ENCODE measurements at regions not wholly inside any gene's neighbourhood (a gene's known extent, or its start where the extent isn't known, plus 50 kb on each side); places are given as distances from the start of the nearest gene placed in this dataset.
"Not testable (repeated sequence)": the region's sequence is repeated elsewhere in the genome, so short reads cannot be mapped to it uniquely, and the experiment has no call there.

- DNase-seq, result no peak
Observed at GRCh38 chr2:53536583-53537361, 230.8 kb upstream of the CHAC2 start.

GRCh38 chr2:53535234-53535840, 232.3 kb upstream of the CHAC2 start:
- DNase-seq, result no peak

DNA sequence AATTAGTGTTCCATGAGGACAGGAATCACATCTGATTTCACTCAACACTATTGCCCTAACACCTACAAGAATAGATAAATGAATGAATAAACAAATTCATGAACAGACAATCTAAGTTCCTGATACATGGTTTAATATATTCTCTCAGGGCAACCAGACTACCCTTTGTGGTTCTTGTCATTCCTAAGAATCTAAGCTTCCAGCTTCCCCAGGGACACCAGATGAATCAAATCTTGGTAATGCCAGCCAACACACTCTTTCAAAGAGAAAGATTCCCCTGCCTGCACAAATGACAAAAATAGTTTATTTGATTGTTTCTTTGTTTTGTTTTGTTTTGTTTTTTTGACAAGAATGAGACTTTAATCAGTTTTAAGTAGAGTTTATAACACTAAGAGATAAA, 237.5 kb upstream of the CHAC2 start:
- DNase-seq, result no peak

DNA sequence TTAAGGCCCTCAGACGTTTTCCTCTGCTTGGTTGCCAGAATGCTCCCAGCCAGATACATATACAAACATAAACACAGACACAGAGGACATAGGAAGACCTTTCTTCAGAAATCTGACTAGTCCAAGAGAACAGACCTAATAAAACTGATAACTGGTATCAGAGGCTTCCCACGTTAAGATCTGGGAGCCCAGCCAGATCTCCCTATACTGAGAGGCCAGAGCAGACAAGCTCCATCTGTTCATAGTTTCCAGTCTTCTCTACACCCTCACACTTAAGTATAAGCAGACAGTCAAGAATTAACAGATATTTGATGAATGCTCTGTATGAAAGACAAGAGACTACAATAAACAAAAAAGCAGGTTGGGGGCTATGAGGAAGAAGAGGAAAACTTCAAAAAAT, 240.5 kb upstream of the CHAC2 start:
- no peak for DNase-seq

GRCh38 chr2:53519918-53520841, 247.4 kb upstream of the CHAC2 start:
- DNase-seq, result no peak

DNA sequence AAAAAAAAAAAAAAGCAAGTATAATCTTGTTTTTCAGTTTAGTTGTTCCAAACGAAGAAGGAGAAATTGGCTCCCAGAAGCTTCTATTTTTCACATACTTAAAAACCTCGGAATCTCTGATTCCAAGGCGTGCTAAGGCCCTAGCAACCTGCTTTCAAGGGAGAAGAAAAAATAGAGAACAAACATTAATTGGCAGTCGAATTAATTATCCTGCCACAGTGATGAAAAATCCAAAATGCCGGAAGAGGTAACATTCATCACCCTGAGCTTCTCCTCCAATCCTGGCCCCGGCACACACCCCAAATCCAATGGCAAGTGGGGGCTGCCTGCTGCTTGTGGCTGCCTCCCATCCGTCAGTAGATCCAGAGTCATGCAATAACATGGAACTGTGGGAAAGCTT, 250.2 kb upstream of the CHAC2 start:
- DNase-seq, result no peak

GRCh38 chr2:53516650-53517049, 251.0 kb upstream of the CHAC2 start:
- DNase-seq, result no peak

DNA sequence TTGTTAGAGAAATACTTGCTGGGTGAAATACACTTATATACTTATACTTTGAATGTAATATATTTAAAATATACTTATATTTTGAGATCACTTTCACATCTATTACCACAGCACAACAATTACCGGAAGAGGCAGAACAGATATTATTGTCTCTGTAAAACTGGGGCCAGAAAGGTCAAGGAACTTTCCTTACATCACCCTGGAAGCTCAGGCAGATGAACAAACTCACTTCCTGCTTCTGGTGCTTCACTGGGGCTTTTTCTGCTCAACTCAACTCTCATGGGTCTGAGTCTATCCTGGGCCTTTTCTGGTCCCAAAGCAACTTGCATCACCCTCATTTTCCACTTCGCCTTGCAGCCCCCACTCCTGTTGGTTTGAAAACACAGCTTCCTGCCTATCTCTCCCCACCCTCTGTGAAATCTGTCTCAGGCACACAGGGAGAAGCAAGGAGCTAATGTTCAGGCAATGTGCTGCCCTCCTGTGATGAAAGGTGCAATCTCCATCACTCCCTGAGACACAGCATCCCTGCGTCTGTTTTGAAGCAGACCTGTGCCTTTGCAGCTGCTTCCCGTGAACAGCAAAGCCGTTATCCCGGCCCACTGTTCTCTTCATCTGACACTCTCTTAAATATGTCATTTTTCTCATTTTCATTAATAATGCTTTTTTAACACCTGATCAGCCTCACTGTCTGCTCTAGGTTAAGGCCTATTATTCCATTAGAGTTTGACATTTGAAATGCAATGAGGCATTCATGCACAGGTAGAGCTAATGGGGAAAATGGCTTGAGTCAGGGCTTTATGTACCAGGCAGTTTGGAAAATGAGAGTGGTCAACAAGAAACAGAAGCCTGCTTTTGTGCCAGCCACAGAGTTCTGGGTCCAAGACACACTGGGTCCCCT, 251.9 kb upstream of the CHAC2 start:
- no peak for DNase-seq

- no peak for DNase-seq
Observed at GRCh38 chr2:53513167-53513666, 254.4 kb upstream of the CHAC2 start.

GRCh38 chr2:53512071-53512826, 255.4 kb upstream of the CHAC2 start:
- DNase-seq, result no peak

GRCh38 chr2:53511549-53511948, 256.1 kb upstream of the CHAC2 start:
- DNase-seq, result no peak

- no peak for DNase-seq
Observed at GRCh38 chr2:53510401-53510800, 257.2 kb upstream of the CHAC2 start.

- DNase-seq, result no peak
Observed at GRCh38 chr2:53509831-53510388, 257.7 kb upstream of the CHAC2 start.

DNA sequence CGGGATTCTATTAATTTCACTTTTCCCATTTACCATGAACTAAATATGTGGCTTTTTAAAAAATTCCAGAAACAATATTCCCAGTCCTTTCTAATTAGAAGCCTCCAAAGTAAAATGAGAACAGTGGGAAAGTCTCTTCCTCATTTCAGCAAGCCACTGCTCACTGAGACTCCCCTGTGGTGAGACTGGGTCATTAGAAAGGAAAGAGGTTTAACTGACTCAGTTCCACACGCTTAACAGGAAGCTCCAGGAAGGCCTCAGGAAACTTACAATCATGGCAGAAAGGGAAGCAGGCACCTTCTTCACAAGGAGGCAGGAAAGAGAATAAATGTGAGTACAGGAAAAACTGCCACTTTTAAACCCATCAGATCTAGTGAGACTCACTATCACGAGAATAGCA, 258.9 kb upstream of the CHAC2 start:
- no peak for DNase-seq

GRCh38 chr2:53507070-53507469, 260.5 kb upstream of the CHAC2 start:
- DNase-seq, result not testable (repeated sequence)

DNA sequence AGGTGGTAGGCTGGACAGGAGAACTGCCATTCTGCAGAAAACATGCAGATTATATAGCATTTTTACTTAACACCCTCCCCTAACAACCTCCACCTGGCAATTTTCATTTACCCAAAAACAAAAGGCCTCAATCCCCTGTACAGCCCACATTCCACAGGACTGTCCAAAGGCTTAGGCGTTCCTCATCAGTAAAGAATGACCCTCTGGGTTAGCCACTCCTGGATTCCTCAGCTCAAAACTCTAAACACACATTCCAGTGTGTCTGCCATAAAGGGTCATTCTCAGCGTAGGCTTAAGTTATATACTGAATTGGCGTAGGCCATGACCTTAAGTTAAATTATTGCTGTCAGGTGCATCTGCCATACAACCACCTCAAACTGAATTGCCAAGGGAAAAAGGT, 261.8 kb upstream of the CHAC2 start:
- no peak for DNase-seq

DNA sequence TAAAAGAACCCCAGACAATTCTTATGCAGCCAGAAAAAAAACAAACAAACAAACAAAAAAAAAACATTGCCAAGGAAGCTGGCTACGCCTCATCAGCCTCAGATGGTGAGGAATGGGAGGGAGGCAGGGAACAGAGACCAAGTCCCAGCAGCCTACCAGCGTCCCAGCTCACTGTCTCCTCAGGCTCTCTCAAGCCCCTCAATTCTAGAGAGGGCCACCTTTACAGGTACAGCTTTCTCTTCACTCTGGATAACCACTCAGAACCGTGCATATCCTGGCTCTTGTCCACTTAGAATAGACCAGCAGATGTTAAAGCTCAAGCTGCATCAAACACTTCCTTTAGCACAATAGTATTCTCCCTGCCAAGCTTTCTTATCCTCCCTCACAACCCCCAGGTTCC, 263.1 kb upstream of the CHAC2 start:
- DNase-seq, result no peak

GRCh38 chr2:53500181-53500580, 267.4 kb upstream of the CHAC2 start:
- peak; percentile 16 to 19 for DNase-seq

- DNase-seq, result no peak
Observed at GRCh38 chr2:53498210-53498609, 269.4 kb upstream of the CHAC2 start.

DNA sequence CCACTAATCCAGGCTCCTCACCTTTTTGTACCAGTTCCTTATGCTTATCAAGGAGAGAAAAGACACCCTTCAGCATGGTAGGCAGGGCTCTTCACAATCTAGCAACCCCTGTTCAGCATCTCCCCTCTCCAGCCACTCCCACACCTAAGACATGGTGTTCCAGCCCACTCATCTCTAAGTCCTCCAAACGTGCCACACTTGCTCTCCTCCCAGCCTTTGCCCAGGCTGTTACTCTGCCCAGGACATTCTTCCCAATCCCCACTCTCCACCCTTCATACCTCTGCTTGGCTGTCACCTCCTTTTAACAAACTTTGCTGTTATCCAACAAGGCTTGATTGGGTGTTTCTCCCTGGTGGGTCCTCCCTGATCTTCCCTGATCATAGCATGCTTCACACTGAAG, 270.6 kb upstream of the CHAC2 start:
- DNase-seq, result no peak
